Upper lobe of left lung (tissue), 6 donors: ENCODE measurements at regions not wholly inside any gene's neighbourhood (a gene's known extent, or its start where the extent isn't known, plus 50 kb on each side); places are given as distances from the start of the nearest gene placed in this dataset.
A peak's percentile ranks its signal among the peaks of the same experiment; 100 is the strongest.

Experiments used
- ATAC-seq, 2 donors: fragments of 200-7000 bp; cut with Tn5 transposase; one replicate each; pipeline ENCODE4 v1.9.1; 2022; ENCODE audit warnings: mild to moderate bottlenecking in 2 of 2, moderate library complexity in 2 of 2; ENCODE audit not compliant: low FRiP score in 2 of 2
- DNase-seq, 2 donors: peaks; one replicate each; pipeline ENCODE4 v3.0.0-alpha.2; 2019 to 2020
- H3K27ac ChIP-seq, 4 donors: fragments of 200-600 bp; sonication (generic); one replicate each; pipeline ENCODE4 v1.5.1; 2016 to 2019
- H3K27me3 ChIP-seq, 4 donors: fragments of 200-600 bp; sonication (generic); one replicate each; pipeline ENCODE4 v1.5.1; 2017 to 2019
- H3K36me3 ChIP-seq, 4 donors: fragments of 200-600 bp; sonication (generic); one replicate each; pipeline ENCODE4 v1.5.1; 2016 to 2019
- H3K4me1 ChIP-seq, 4 donors: fragments of 200-600 bp; sonication (generic); one replicate each; pipeline ENCODE4 v1.5.1; 2018 to 2019
- H3K4me3 ChIP-seq, 4 donors: fragments of 200-600 bp; sonication (generic); one replicate each; pipeline ENCODE4 v1.5.1; 2017 to 2019; ENCODE audit warnings: mild to moderate bottlenecking in 2 of 4, moderate library complexity in 1 of 4
- H3K9me3 ChIP-seq, 4 donors: fragments of 200-600 bp; sonication (generic); one replicate each; pipeline ENCODE4 v1.5.1; 2018 to 2019
- EP300 ChIP-seq, 4 donors: sonication (generic); formaldehyde crosslinking; IDR thresholded peaks; one replicate each; pipeline ENCODE4 v1.5.1; 2017; ENCODE audit warnings: antibody characterized with exemption in 4 of 4, control low read depth in 2 of 4
- POLR2A ChIP-seq, 4 donors: fragments of 450-650 bp; IDR thresholded peaks; one replicate each; pipeline ENCODE4 v1.5.1; 2016 to 2017; ENCODE audit warnings: antibody characterized with exemption in 4 of 4, mild to moderate bottlenecking in 2 of 4
- POLR2AphosphoS5 ChIP-seq, 2 donors: sonication (generic); formaldehyde crosslinking; IDR thresholded peaks; one replicate each; pipeline ENCODE4 v1.5.1; 2017; ENCODE audit warnings: antibody characterized with exemption in 2 of 2
- WGBS, 2 donors: methylation state at CpG; one replicate each; pipeline ENCODE4 v1.1.5; 2017 to 2018; 5-methylcytosine and 5-hydroxymethylcytosine counted together
- TF ChIP-seq, protein P1 (sequence below), 6 experiments: fragments of 450-650 bp in 4 of 6; fragments of 200-600 bp in 2 of 6; sonication (generic) in 2 of 6; IDR thresholded peaks; one replicate each; pipeline ENCODE4 v1.5.1; 2016 to 2019; ENCODE audit warnings: antibody characterized with exemption in 6 of 6
- donor health status: DM: no; HTN: no; CAD: no; lungs with moderate emphysema.
- donor health status: DM: no; HTN: yes; CAD: no; lungs with severe emphysema.

DNA sequence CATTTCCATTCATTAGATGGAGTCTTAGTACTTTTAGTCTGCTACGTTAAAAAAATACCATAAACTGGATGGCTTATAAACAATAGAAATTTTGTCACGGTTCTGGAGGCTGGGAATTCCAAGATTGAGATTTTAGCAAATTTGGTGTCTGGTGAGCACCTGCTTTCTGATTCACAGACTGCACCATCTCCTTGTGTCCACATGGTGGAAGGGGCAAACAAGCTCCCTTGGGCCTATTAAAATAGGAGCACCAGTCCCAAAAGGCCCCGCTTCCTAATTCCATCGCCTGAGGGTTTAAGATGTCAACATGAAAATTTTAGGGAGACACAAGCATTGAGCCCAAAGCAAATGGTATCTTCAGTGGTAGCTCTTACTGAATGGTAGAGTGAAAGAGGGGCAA is 120.5 kb upstream of the MAP9 start:
- no peak for DNase-seq
- ATAC-seq, result no peak
- WGBS, 2 donors, result 95 to 96% methylated on average over 4 of the region's 4 CpGs
- Histone ChIP-seq H3K27me3 (no peaks in the 10 kb centered on the region), H3K27ac (no peak overlapping the region), H3K4me3 (no peak overlapping the region), H3K4me1 (no peaks in the 10 kb centered on the region), H3K36me3 (no peaks in the 10 kb centered on the region), H3K9me3 (no peaks in the 10 kb centered on the region)
- no peak for TF ChIP-seq POLR2A (IDR thresholded peaks at IDR 0.05)
- TF ChIP-seq, protein P1, sequence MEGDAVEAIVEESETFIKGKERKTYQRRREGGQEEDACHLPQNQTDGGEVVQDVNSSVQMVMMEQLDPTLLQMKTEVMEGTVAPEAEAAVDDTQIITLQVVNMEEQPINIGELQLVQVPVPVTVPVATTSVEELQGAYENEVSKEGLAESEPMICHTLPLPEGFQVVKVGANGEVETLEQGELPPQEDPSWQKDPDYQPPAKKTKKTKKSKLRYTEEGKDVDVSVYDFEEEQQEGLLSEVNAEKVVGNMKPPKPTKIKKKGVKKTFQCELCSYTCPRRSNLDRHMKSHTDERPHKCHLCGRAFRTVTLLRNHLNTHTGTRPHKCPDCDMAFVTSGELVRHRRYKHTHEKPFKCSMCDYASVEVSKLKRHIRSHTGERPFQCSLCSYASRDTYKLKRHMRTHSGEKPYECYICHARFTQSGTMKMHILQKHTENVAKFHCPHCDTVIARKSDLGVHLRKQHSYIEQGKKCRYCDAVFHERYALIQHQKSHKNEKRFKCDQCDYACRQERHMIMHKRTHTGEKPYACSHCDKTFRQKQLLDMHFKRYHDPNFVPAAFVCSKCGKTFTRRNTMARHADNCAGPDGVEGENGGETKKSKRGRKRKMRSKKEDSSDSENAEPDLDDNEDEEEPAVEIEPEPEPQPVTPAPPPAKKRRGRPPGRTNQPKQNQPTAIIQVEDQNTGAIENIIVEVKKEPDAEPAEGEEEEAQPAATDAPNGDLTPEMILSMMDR (IDR thresholded peaks at IDR 0.05), result no peak
- no peak for TF ChIP-seq EP300 (IDR thresholded peaks at IDR 0.05)
- TF ChIP-seq POLR2AphosphoS5 (IDR thresholded peaks at IDR 0.05), result no peak

DNA sequence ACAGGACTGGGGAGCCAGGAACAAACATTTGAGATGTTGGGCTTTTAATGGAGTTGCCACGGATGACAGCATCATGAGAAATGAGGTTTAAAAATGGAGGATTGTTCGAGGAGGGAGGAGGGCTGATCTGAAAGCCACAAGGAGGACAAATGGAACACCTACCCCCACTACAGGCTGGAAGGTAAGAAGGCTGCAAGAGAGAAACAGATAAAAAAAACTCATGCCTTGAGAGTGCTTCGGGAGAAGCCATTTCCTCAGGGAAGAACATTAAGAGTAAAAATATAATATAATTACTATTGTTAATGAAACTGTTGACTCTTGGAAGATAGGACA is 119.5 kb upstream of the MAP9 start:
- no peaks in the 10 kb centered on the region for H3K4me1 ChIP-seq
- no peaks in the 10 kb centered on the region for H3K36me3 ChIP-seq
- 79 to 81% methylated on average over 3 of the region's 3 CpGs for WGBS, 2 donors
- TF ChIP-seq POLR2A (IDR thresholded peaks at IDR 0.05) (no peak), EP300 (IDR thresholded peaks at IDR 0.05) (no peak), POLR2AphosphoS5 (IDR thresholded peaks at IDR 0.05) (no peak)
- TF ChIP-seq, protein P1 (IDR thresholded peaks at IDR 0.05), result no peak
- H3K27ac ChIP-seq, result no peak overlapping the region
- H3K27me3 ChIP-seq, result no peaks in the 10 kb centered on the region
- H3K4me3 ChIP-seq, result no peak overlapping the region
- DNase-seq (no peak), ATAC-seq (peak in 1 of 2 donors; percentile 58)
- no peaks in the 10 kb centered on the region for H3K9me3 ChIP-seq

DNA sequence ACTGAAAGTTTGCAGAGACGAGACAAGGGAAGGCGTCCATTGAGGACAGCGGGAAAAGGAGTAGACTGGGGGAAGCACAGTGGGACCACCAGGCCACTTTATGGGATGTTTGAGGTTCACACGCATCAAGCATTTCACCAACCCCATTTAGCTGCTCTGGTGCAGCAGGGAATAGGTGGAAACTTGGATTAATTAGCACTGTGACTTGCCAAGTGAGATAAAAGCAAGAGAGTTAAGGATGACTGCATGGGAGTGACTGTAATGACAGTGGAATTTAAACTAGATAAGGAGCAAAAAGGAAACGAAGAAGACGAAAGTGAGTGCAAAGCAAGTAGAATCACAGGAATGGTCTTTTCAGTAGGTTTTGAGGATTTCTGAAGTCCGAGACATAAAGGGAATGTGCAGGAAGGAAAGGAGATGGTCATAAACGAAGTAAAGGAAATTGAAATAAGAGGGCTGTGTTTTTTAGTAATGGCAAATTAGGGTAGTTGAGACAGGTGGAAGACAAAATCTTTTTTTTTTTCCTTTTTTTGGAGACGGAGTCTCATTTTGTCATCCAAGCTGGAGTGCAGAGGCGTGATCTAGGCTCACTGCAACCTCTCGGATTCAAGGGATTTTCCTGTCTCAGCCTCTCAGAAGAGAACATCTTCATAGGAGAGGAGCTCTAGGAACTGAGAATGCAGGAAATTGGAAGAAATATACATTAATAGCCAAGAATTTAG is 119.0 kb upstream of the MAP9 start:
- no peak for DNase-seq
- peak in 1 of 2 donors; percentile 81 for ATAC-seq
- no peaks in the 10 kb centered on the region for H3K4me1 ChIP-seq
- 90 to 91% methylated on average over 11 of the region's 11 CpGs for WGBS, 2 donors
- no peaks in the 10 kb centered on the region for H3K27me3 ChIP-seq
- H3K27ac ChIP-seq, result no peak overlapping the region
- no peaks in the 10 kb centered on the region for H3K36me3 ChIP-seq
- H3K4me3 ChIP-seq, result no peak overlapping the region
- TF ChIP-seq POLR2A (IDR thresholded peaks at IDR 0.05) (no peak), EP300 (IDR thresholded peaks at IDR 0.05) (no peak), POLR2AphosphoS5 (IDR thresholded peaks at IDR 0.05) (no peak)
- TF ChIP-seq, protein P1 (IDR thresholded peaks at IDR 0.05), result no peak
- no peaks in the 10 kb centered on the region for H3K9me3 ChIP-seq

DNA sequence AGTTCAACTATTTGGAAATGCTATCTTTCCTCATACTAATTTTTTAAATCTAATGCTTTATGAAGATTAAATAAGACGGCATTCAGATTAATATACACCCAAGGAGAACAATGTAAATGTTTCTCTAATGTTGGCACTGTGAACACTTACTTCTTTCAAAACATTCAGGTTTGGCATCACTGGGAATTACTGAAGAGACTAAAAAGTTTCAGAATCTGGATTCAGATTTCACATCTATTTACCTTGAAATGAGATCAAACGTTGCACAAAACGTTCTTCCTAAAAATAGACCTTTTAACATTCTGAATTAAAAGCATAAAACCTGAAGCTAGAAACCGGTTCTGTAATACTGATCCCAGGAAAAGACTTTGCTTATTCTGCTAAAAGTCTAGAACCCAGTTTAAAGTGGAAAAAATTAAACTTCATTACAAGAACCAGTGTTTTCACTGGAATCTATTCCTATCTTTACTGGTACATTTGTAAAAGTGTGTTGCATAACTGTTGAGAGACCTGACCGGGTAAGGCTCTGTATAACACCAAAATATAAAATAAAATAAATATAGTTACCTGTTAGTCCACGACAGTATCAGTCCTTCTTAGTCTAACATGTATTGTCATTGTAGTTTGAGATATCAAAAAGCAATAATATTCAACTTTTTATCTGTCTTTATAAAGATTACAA is 117.4 kb upstream of the MAP9 start:
- no peaks in the 10 kb centered on the region for H3K9me3 ChIP-seq
- H3K4me3 ChIP-seq, result no peak overlapping the region
- ATAC-seq (no peak), DNase-seq (no peak)
- H3K27ac ChIP-seq, result no peak overlapping the region
- no peaks in the 10 kb centered on the region for H3K4me1 ChIP-seq
- no peak for TF ChIP-seq POLR2A (IDR thresholded peaks at IDR 0.05)
- TF ChIP-seq, protein P1 (IDR thresholded peaks at IDR 0.05), result no peak
- TF ChIP-seq POLR2AphosphoS5 (IDR thresholded peaks at IDR 0.05), result no peak
- TF ChIP-seq EP300 (IDR thresholded peaks at IDR 0.05), result no peak
- H3K36me3 ChIP-seq, result no peaks in the 10 kb centered on the region
- 61 to 67% methylated on average over 6 of the region's 6 CpGs for WGBS, 2 donors
- H3K27me3 ChIP-seq, result no peaks in the 10 kb centered on the region
